ENCODE measurements at regions not wholly inside any gene's neighbourhood (a gene's known extent, or its start where the extent isn't known, plus 50 kb on each side); places are given as distances from the start of the nearest gene placed in this dataset.

- TF ChIP-seq CTCF (conservative IDR thresholded peaks at IDR 0.05) (no peak), ZFX (IDR thresholded peaks at IDR 0.05) (no peak)
These were observed 152.1 kb downstream of the TFAP2C start for GRCh38 chr20:56781108-56781739.
